ENCODE measurements at regions not wholly inside any gene's neighbourhood (a gene's known extent, or its start where the extent isn't known, plus 50 kb on each side); places are given as distances from the start of the nearest gene placed in this dataset.

- Histone ChIP-seq H3K9me3 (ENCODE audit: control insufficient read depth in 1 of 2, insufficient read depth in 1 of 2, low read depth in 1 of 2, low read length in 2 of 2) (no peaks in the 10 kb centered on the region), H2AFZ (ENCODE audit: low read depth, low read length, poor library complexity, severe bottlenecking) (no peak overlapping the region), H3K4me1 (ENCODE audit: control insufficient read depth in 1 of 2, insufficient read depth in 2 of 2, low read length in 2 of 2) (no peaks in the 10 kb centered on the region), H3K36me3 (ENCODE audit: control insufficient read depth in 1 of 2, insufficient read depth in 2 of 2, low read length in 2 of 2) (no peaks in the 10 kb centered on the region), H3K9me2 (ENCODE audit: insufficient read depth) (no peaks in the 10 kb centered on the region), H3K27ac (ENCODE audit: low read depth, low read length) (no peak overlapping the region), H3K4me2 (ENCODE audit: low read length) (no peak overlapping the region), H3K9ac (ENCODE audit: low read length) (no peak overlapping the region), H3K27me3 (ENCODE audit: insufficient read depth, low read length) (no peaks in the 10 kb centered on the region), H3K4me3 (replicated peaks in 1 of 2; ENCODE audit: low read depth in 1 of 2, low read length in 2 of 2) (no peak overlapping the region), H3K79me2 (ENCODE audit: insufficient read depth, low read length) (no peaks in the 10 kb centered on the region), H4K20me1 (ENCODE audit: insufficient read depth) (no peaks in the 10 kb centered on the region)
- ATAC-seq (no peak), DNase-seq (ENCODE audit: low read depth, low spot score) (no peak)
- intact Hi-C loops (cut with micrococcal nuclease): no loop called here
- BruUV-seq (replicated peaks): no TSS peak
- ChIA-PET RAD21 (ENCODE audit: low non-redundant PET in 1 of 2, low total read pairs in 2 of 2, uncharacterized antibody in 2 of 2, unreplicated experiment in 2 of 2) (no interaction called here), POLR2A (no interaction called here), CTCF (no interaction called here)
- no peak for TF ChIP-seq EZH2 (IDR thresholded peaks at IDR 0.05)
- no peak for TF ChIP-seq CEBPB (IDR thresholded peaks at IDR 0.05; ENCODE audit: low read depth)
- no peak for TF ChIP-seq YY1 (IDR thresholded peaks at IDR 0.05; ENCODE audit: extremely low read depth, insufficient replicate concordance, low read depth, low read length)
- TF ChIP-seq SRF (IDR thresholded peaks at IDR 0.05; ENCODE audit: low read depth): no peak
- TF ChIP-seq ATF3 (IDR thresholded peaks at IDR 0.05): no peak
These were observed 230.8 kb downstream of the CPE start for GRCh38 chr4:165609653-165610052.

- H3K4me1 ChIP-seq (ENCODE audit: control insufficient read depth in 1 of 2, insufficient read depth in 2 of 2, low read length in 2 of 2): no peaks in the 10 kb centered on the region
- CTCF ChIA-PET: no interaction called here
- no peaks in the 10 kb centered on the region for H3K27me3 ChIP-seq (ENCODE audit: insufficient read depth, low read length)
- no peaks in the 10 kb centered on the region for H3K9me2 ChIP-seq (ENCODE audit: insufficient read depth)
- no peak overlapping the region for H3K4me3 ChIP-seq (replicated peaks in 1 of 2; ENCODE audit: low read depth in 1 of 2, low read length in 2 of 2)
- no peaks in the 10 kb centered on the region for H4K20me1 ChIP-seq (ENCODE audit: insufficient read depth)
- H3K79me2 ChIP-seq (ENCODE audit: insufficient read depth, low read length): no peaks in the 10 kb centered on the region
- TF ChIP-seq CTCF (IDR thresholded peaks at IDR 0.05 in 2 of 3, conservative IDR thresholded peaks at IDR 0.05 in 1 of 3; ENCODE audit: borderline replicate concordance in 1 of 3, insufficient read depth in 1 of 3, low read depth in 2 of 3, low read length in 2 of 3) (no peak), ZBTB33 (IDR thresholded peaks at IDR 0.05; ENCODE audit: extremely low read depth, insufficient replicate concordance, low read length) (no peak), EGR1 (IDR thresholded peaks at IDR 0.05; ENCODE audit: low read depth) (no peak), SRF (IDR thresholded peaks at IDR 0.05; ENCODE audit: low read depth) (no peak), YY1 (IDR thresholded peaks at IDR 0.05; ENCODE audit: extremely low read depth, insufficient replicate concordance, low read depth, low read length) (no peak), FOSL1 (IDR thresholded peaks at IDR 0.05; ENCODE audit: low read depth) (no peak), SP1 (IDR thresholded peaks at IDR 0.05; ENCODE audit: low read depth) (no peak), ELF1 (IDR thresholded peaks at IDR 0.05; ENCODE audit: borderline replicate concordance, low read depth) (no peak), POLR2AphosphoS5 (IDR thresholded peaks at IDR 0.05; ENCODE audit: low read depth, low read length) (no peak), JUND (IDR thresholded peaks at IDR 0.05) (no peak), ZNF274 (IDR thresholded peaks at IDR 0.05; ENCODE audit: low read depth, low read length) (no peak), SIN3A (IDR thresholded peaks at IDR 0.05; ENCODE audit: low read depth) (no peak), MAX (IDR thresholded peaks at IDR 0.05) (no peak), CBX3 (IDR thresholded peaks at IDR 0.05; ENCODE audit: low read depth) (no peak), CEBPB (IDR thresholded peaks at IDR 0.05; ENCODE audit: low read depth) (no peak), POLR2A (IDR thresholded peaks at IDR 0.05; ENCODE audit: borderline replicate concordance, extremely low read depth, insufficient read depth, insufficient read length) (no peak)
- intact Hi-C loops (cut with micrococcal nuclease): no loop called here
- RAD21 ChIA-PET (ENCODE audit: low non-redundant PET in 1 of 2, low total read pairs in 2 of 2, uncharacterized antibody in 2 of 2, unreplicated experiment in 2 of 2): no interaction called here
- BruUV-seq (replicated peaks): no TSS peak
- POLR2A ChIA-PET: no interaction called here
- no peak overlapping the region for H3K27ac ChIP-seq (ENCODE audit: low read depth, low read length)
- ATAC-seq: no peak
- DNase-seq (ENCODE audit: low read depth, low spot score): no peak
- H2AFZ ChIP-seq (ENCODE audit: low read depth, low read length, poor library complexity, severe bottlenecking): no peak overlapping the region
- H3K36me3 ChIP-seq (ENCODE audit: control insufficient read depth in 1 of 2, insufficient read depth in 2 of 2, low read length in 2 of 2): no peaks in the 10 kb centered on the region
- H3K9me3 ChIP-seq (ENCODE audit: control insufficient read depth in 1 of 2, insufficient read depth in 1 of 2, low read depth in 1 of 2, low read length in 2 of 2): no peaks in the 10 kb centered on the region
- H3K9ac ChIP-seq (ENCODE audit: low read length): no peak overlapping the region
- H3K4me2 ChIP-seq (ENCODE audit: low read length): no peak overlapping the region
These were observed 232.1 kb downstream of the CPE start for GRCh38 chr4:165610679-165611437.
